ENCODE measurements at regions not wholly inside any gene's neighbourhood (a gene's known extent, or its start where the extent isn't known, plus 50 kb on each side); places are given as distances from the start of the nearest gene placed in this dataset.

GRCh38 chr6:22411376-22412105 lies 114.7 kb upstream of the PRL start:
- TF ChIP-seq, protein P1, sequence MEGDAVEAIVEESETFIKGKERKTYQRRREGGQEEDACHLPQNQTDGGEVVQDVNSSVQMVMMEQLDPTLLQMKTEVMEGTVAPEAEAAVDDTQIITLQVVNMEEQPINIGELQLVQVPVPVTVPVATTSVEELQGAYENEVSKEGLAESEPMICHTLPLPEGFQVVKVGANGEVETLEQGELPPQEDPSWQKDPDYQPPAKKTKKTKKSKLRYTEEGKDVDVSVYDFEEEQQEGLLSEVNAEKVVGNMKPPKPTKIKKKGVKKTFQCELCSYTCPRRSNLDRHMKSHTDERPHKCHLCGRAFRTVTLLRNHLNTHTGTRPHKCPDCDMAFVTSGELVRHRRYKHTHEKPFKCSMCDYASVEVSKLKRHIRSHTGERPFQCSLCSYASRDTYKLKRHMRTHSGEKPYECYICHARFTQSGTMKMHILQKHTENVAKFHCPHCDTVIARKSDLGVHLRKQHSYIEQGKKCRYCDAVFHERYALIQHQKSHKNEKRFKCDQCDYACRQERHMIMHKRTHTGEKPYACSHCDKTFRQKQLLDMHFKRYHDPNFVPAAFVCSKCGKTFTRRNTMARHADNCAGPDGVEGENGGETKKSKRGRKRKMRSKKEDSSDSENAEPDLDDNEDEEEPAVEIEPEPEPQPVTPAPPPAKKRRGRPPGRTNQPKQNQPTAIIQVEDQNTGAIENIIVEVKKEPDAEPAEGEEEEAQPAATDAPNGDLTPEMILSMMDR (conservative IDR thresholded peaks at IDR 0.05; ENCODE audit: low read depth in 2 of 2), result no peak
- TF ChIP-seq CREB1 (CRISPR knock-in tag; IDR thresholded peaks at IDR 0.05; ENCODE audit: low read depth) (no peak), REST (IDR thresholded peaks at IDR 0.05; ENCODE audit: unreplicated experiment) (no peak), EZH2 (IDR thresholded peaks at IDR 0.05; ENCODE audit: low read depth, unreplicated experiment) (no peak), ZNF114 (CRISPR knock-in tag; IDR thresholded peaks at IDR 0.05) (no peak), ETS1 (IDR thresholded peaks at IDR 0.05) (no peak), POLR2AphosphoS5 (IDR thresholded peaks at IDR 0.05; ENCODE audit: low read depth) (no peak), JUNB (IDR thresholded peaks at IDR 0.05; ENCODE audit: unreplicated experiment) (no peak), EZH2phosphoT487 (IDR thresholded peaks at IDR 0.05; ENCODE audit: unreplicated experiment) (no peak), ZNF331 (CRISPR knock-in tag; IDR thresholded peaks at IDR 0.05; ENCODE audit: low read depth) (no peak)

Measured in GM23338 (cell line).